SK-N-SH treated with all-trans-retinoic acid at 6 μM for 48 hours (cell line): ENCODE measurements at regions not wholly inside any gene's neighbourhood (a gene's known extent, or its start where the extent isn't known, plus 50 kb on each side); places are given as distances from the start of the nearest gene placed in this dataset.

ENCODE experiments used
- CREB5 ChIP-seq: fragments of 250-450 bp; sonication (Bioruptor Pico); IDR thresholded peaks from 2 replicates; pipeline ENCODE4 v1.5.1; 2020; ENCODE audit warnings: low read depth, mild to moderate bottlenecking, moderate library complexity
- CSDC2 ChIP-seq: fragments of 250-450 bp; sonication (Bioruptor Pico); IDR thresholded peaks from 2 replicates; pipeline ENCODE4 v1.5.0; 2020; ENCODE audit warnings: mild to moderate bottlenecking, moderate library complexity
- PATZ1 ChIP-seq: fragments of 250-450 bp; sonication (Bioruptor Pico); IDR thresholded peaks from 2 replicates; pipeline ENCODE4 v1.8.0; 2020; ENCODE audit warnings: mild to moderate bottlenecking, moderate library complexity, borderline replicate concordance
- RARB ChIP-seq: fragments of 250-450 bp; sonication (Bioruptor Pico); IDR thresholded peaks from 2 replicates; pipeline ENCODE4 v1.8.0; 2021; ENCODE audit warnings: mild to moderate bottlenecking, moderate library complexity

- TF ChIP-seq PATZ1 (CRISPR knock-in tag), result no peak
- no peak for TF ChIP-seq CSDC2
- no peak for TF ChIP-seq RARB (CRISPR knock-in tag)
- no peak for TF ChIP-seq CREB5 (CRISPR knock-in tag)
Measured at GRCh38 chr16:79505344-79505743, 95.2 kb downstream of the MAF start.
